GM21381 (cell line): ENCODE measurements at regions not wholly inside any gene's neighbourhood (a gene's known extent, or its start where the extent isn't known, plus 50 kb on each side); places are given as distances from the start of the nearest gene placed in this dataset.

ENCODE experiments used
- ATAC-seq: cut with Tn5 transposase; IDR thresholded peaks from one replicate; pipeline ENCODE4 v1.9.1; 2021; ENCODE audit warnings: mild to moderate bottlenecking, moderate library complexity; ENCODE audit not compliant: unreplicated experiment

- ATAC-seq: no peak
Measured at GRCh38 chr11:59263225-59263894, 50.6 kb upstream of the MPEG1 start.
